NT2/D1 (cell line): ENCODE measurements at regions not wholly inside any gene's neighbourhood (a gene's known extent, or its start where the extent isn't known, plus 50 kb on each side); places are given as distances from the start of the nearest gene placed in this dataset.

Source experiments
- SUZ12 ChIP-seq: IDR thresholded peaks from 2 replicates; pipeline ENCODE4 v1.6.1; 2011; ENCODE audit not compliant: insufficient read length, insufficient read depth; ENCODE audit errors: extremely low read depth
- YY1 ChIP-seq: IDR thresholded peaks from 2 replicates; pipeline ENCODE4 v1.6.1; 2011; ENCODE audit not compliant: insufficient read length, insufficient read depth
- ZNF274 ChIP-seq: IDR thresholded peaks from 2 replicates; pipeline ENCODE4 v1.6.1; 2011; ENCODE audit warnings: mild to moderate bottlenecking, low read depth, low read length

GRCh38 chr12:124201248-124201647, 93.6 kb upstream of the RFLNA start:
- TF ChIP-seq YY1 = no peak
- no peak for TF ChIP-seq ZNF274
- no peak for TF ChIP-seq SUZ12
